ENCODE measurements at regions not wholly inside any gene's neighbourhood (a gene's known extent, or its start where the extent isn't known, plus 50 kb on each side); places are given as distances from the start of the nearest gene placed in this dataset.

- no peak for TF ChIP-seq EP300 (IDR thresholded peaks at IDR 0.05)
- TF ChIP-seq, protein P1, sequence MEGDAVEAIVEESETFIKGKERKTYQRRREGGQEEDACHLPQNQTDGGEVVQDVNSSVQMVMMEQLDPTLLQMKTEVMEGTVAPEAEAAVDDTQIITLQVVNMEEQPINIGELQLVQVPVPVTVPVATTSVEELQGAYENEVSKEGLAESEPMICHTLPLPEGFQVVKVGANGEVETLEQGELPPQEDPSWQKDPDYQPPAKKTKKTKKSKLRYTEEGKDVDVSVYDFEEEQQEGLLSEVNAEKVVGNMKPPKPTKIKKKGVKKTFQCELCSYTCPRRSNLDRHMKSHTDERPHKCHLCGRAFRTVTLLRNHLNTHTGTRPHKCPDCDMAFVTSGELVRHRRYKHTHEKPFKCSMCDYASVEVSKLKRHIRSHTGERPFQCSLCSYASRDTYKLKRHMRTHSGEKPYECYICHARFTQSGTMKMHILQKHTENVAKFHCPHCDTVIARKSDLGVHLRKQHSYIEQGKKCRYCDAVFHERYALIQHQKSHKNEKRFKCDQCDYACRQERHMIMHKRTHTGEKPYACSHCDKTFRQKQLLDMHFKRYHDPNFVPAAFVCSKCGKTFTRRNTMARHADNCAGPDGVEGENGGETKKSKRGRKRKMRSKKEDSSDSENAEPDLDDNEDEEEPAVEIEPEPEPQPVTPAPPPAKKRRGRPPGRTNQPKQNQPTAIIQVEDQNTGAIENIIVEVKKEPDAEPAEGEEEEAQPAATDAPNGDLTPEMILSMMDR (IDR thresholded peaks at IDR 0.05): no peak
Measured at GRCh38 chr10:111347386-111348013, 270.7 kb downstream of the ADRA2A start.
